Mesothelial cell of epicardium (in vitro differentiated cells): ENCODE measurements at regions not wholly inside any gene's neighbourhood (a gene's known extent, or its start where the extent isn't known, plus 50 kb on each side); places are given as distances from the start of the nearest gene placed in this dataset.

ENCODE experiments used
- DNase-seq, 2 experiments: peaks; one replicate each; pipeline ENCODE4 v3.0.0; 2021; ENCODE audit warnings: low spot score in 2 of 2; ENCODE audit not compliant: unreplicated experiment in 2 of 2
- H3K27ac Mint-ChIP-seq: 2 replicates; pipeline ENCODE4 v1.8.0; 2021; ENCODE audit warnings: mixed read lengths
- H3K27me3 Mint-ChIP-seq: 2 replicates; pipeline ENCODE4 v1.8.0; 2021; ENCODE audit warnings: low read depth, mixed read lengths
- H3K36me3 Mint-ChIP-seq: 2 replicates; pipeline ENCODE4 v1.8.0; 2021; ENCODE audit warnings: mixed read lengths
- H3K4me1 Mint-ChIP-seq: 2 replicates; pipeline ENCODE4 v1.8.0; 2021; ENCODE audit warnings: mixed read lengths
- H3K4me3 Mint-ChIP-seq: 2 replicates; pipeline ENCODE4 v1.8.0; 2021; ENCODE audit warnings: mild to moderate bottlenecking, moderate library complexity, mixed read lengths
- H3K9me3 Mint-ChIP-seq: 2 replicates; pipeline ENCODE4 v1.8.0; 2021; ENCODE audit warnings: mixed read lengths
- TF ChIP-seq, protein P1 (sequence below): fragments of 200-600 bp; sonication (generic); IDR thresholded peaks from one replicate; pipeline ENCODE4 v1.5.0; 2021; ENCODE audit warnings: antibody characterized with exemption; ENCODE audit not compliant: unreplicated experiment

DNA sequence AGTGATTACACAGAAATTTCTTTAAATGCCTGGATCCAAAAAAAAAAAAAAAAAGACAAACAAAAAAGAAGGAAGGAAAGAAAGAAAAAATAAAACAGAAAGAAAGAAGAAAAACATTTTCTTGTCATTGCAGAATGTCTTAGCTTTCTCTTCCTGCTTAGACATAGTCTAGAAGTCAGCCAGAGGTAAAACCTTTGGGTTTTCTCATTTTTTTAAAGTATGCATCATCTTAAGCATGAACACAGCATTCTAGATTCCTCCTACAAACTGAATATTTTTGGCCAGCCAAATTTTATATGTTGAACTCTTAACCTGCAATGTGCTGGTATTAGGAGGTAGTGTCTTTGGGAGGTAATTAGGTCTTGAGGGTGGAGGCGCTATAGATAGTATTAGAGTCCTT is 243.9 kb downstream of the TRIB2 start:
- peaks cover 2% of the 10 kb centered on the region for H3K36me3 Mint-ChIP-seq
- DNase-seq: no peak
- H3K4me1 Mint-ChIP-seq: peaks cover 4% of the 10 kb centered on the region
- peaks cover 17% of the 10 kb centered on the region for H3K9me3 Mint-ChIP-seq
- TF ChIP-seq, protein P1, sequence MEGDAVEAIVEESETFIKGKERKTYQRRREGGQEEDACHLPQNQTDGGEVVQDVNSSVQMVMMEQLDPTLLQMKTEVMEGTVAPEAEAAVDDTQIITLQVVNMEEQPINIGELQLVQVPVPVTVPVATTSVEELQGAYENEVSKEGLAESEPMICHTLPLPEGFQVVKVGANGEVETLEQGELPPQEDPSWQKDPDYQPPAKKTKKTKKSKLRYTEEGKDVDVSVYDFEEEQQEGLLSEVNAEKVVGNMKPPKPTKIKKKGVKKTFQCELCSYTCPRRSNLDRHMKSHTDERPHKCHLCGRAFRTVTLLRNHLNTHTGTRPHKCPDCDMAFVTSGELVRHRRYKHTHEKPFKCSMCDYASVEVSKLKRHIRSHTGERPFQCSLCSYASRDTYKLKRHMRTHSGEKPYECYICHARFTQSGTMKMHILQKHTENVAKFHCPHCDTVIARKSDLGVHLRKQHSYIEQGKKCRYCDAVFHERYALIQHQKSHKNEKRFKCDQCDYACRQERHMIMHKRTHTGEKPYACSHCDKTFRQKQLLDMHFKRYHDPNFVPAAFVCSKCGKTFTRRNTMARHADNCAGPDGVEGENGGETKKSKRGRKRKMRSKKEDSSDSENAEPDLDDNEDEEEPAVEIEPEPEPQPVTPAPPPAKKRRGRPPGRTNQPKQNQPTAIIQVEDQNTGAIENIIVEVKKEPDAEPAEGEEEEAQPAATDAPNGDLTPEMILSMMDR: no peak
- H3K27ac Mint-ChIP-seq: no peak overlapping the region
- no peak overlapping the region for H3K4me3 Mint-ChIP-seq
- H3K27me3 Mint-ChIP-seq: no peaks in the 10 kb centered on the region

DNA sequence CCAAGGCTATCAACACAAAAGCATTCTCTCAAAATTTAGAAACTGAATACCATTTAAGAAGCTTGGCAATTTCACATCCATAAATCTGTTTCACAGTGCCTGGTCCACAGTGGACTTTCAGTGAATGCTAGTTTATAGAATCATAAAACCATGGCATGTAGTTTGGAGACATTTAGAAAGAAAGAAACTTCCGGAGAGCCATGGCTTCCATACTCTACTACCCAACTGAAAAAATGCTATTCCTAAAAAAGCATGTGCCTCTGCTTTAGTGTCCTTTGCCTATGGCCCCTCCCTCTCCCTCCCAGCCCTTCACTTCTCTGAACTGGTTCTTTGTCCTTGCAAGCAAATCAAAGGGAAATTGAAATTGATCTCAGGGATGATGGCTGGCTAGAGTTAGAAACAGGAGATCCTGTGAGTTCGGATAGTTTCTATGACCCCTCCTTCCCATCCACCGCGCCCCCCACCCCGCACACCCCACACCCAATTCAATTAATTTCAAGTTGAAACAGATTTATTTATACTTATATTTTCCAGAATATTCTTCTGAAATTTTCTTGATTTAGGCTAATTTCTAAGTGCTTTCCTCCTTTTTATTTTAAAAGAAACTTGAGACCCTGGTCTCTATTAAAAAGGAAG is 248.3 kb downstream of the TRIB2 start:
- DNase-seq: no peak
- no peak overlapping the region for H3K4me3 Mint-ChIP-seq
- H3K9me3 Mint-ChIP-seq: peaks cover 6% of the 10 kb centered on the region
- peaks cover 8% of the 10 kb centered on the region for H3K4me1 Mint-ChIP-seq
- no peak overlapping the region for H3K27ac Mint-ChIP-seq
- no peaks in the 10 kb centered on the region for H3K27me3 Mint-ChIP-seq
- TF ChIP-seq, protein P1: no peak
- peaks cover under 1% of the 10 kb centered on the region for H3K36me3 Mint-ChIP-seq

DNA sequence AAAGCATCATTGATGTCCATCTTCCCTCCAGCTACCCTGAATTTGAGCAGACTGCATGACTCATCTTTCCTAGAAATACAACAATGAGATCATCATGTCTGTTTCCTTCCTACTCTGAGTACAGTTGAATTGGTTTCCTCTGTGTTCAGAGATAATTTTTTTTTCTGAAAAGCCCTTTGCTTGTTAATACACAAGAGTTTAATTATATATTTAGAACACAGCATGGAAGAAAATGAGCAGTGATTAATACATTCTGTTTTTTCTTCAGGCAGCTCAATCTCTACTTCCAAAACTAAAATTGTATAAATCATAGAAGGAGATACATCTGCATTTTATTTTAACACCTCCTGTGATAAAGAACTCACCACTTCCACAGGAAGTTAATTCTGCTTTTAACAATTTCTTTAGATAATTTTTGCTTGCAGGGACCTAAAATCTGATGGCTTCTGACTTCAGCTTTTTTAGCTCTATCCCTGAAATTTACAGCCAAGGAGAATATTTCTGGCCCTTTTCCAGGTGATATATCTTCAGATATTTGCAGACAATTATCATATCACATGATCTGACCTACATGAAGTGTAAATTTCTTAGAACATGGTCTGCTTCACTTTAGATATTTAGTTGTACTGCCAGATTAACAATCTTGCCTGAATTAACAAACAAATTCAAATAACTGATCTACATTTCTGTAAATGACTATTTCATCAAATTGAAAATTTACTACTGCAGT is 249.0 kb downstream of the TRIB2 start:
- TF ChIP-seq, protein P1: no peak
- H3K4me3 Mint-ChIP-seq: no peak overlapping the region
- no peaks in the 10 kb centered on the region for H3K9me3 Mint-ChIP-seq
- peaks cover 8% of the 10 kb centered on the region for H3K4me1 Mint-ChIP-seq
- H3K27ac Mint-ChIP-seq: no peak overlapping the region
- no peak for DNase-seq
- H3K36me3 Mint-ChIP-seq: no peaks in the 10 kb centered on the region
- H3K27me3 Mint-ChIP-seq: no peaks in the 10 kb centered on the region

DNA sequence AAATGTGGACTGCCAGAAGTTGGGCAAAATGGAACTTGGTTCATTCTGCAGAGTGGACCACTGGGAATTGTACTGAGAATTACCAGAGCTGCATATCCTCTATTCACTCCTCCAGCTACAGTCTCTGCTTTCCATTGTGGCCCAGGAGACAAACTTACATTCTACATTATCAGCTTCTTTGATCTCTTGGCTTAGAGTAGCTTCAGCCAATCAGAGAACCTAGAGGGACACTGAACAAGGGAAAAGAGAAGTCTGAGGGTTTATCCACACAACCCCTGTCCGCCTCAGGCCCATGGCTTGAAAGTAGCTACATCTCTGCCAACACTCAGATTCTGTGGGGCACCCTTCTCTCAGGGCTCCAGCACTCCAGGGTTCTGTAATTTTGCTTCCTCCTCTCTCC is 251.1 kb downstream of the TRIB2 start:
- no peak for DNase-seq
- no peak overlapping the region for H3K4me3 Mint-ChIP-seq
- H3K27me3 Mint-ChIP-seq: no peaks in the 10 kb centered on the region
- H3K9me3 Mint-ChIP-seq: peaks cover 11% of the 10 kb centered on the region
- TF ChIP-seq, protein P1: no peak
- H3K27ac Mint-ChIP-seq: no peak overlapping the region
- no peaks in the 10 kb centered on the region for H3K36me3 Mint-ChIP-seq
- H3K4me1 Mint-ChIP-seq: peaks cover 8% of the 10 kb centered on the region

DNA sequence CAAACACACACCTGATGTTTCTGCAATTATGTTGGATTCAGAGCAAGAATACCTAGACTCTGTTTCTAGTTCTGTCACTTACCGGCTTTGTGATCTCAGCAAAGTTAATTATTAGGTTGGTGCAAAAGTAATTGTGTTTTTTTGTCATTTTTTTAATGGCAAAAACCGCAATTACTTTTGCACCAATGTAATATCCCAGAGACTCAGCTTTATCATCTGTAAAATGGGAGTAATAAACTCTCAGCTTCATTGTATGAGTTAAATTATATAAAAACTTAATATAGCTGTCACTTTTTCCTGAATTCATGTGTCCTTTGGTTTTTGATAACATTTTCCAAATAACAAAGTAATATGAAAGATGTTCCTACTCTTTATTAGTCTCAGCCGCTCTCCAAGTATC is 251.7 kb downstream of the TRIB2 start:
- Mint-ChIP-seq H3K4me3 (no peak overlapping the region), H3K27ac (no peak overlapping the region), H3K9me3 (peaks cover 11% of the 10 kb centered on the region), H3K27me3 (no peaks in the 10 kb centered on the region), H3K36me3 (no peaks in the 10 kb centered on the region), H3K4me1 (peaks cover 8% of the 10 kb centered on the region)
- TF ChIP-seq, protein P1: no peak
- no peak for DNase-seq
